HEK293T (cell line): ENCODE measurements at regions not wholly inside any gene's neighbourhood (a gene's known extent, or its start where the extent isn't known, plus 50 kb on each side); places are given as distances from the start of the nearest gene placed in this dataset.
"Not testable (repeated sequence)": the region's sequence is repeated elsewhere in the genome, so short reads cannot be mapped to it uniquely, and the experiment has no call there.

Source experiments
- CTCF ChIA-PET: fragments of 350-600 bp; formaldehyde crosslinking; extraction: SDS; loops from one replicate; lab custom pipeline; 2021; ENCODE audit warnings: antibody characterized with exemption, inconsistent platforms; lab: Yijun Ruan, JAX
- POLR2A ChIA-PET: fragments of 350-600 bp; formaldehyde crosslinking; extraction: SDS; loops from one replicate; lab custom pipeline; 2020; ENCODE audit warnings: antibody characterized with exemption, inconsistent platforms; lab: Yijun Ruan, JAX
- DNase-seq: peaks from one replicate; pipeline ENCODE4 v3.0.0; 2012; ENCODE audit warnings: mixed read lengths; ENCODE audit errors: extremely low spot score
- ARNT ChIP-seq: fragments of 450-650 bp; IDR thresholded peaks from 2 replicates; pipeline ENCODE4 v1.6.1; 2017; ENCODE audit warnings: mild to moderate bottlenecking
- BHLHE40 ChIP-seq: fragments of 450-650 bp; IDR thresholded peaks from 2 replicates; pipeline ENCODE4 v1.6.1; 2016; ENCODE audit warnings: mild to moderate bottlenecking, moderate library complexity, borderline replicate concordance
- CTBP1 ChIP-seq: fragments of 450-650 bp; IDR thresholded peaks from 2 replicates; pipeline ENCODE4 v1.6.1; 2016; ENCODE audit warnings: borderline replicate concordance
- ELF4 ChIP-seq: fragments of 450-650 bp; IDR thresholded peaks from 2 replicates; pipeline ENCODE4 v1.6.1; 2017; ENCODE audit warnings: antibody characterized with exemption
- FOXA1 ChIP-seq: fragments of 450-650 bp; IDR thresholded peaks from 2 replicates; pipeline ENCODE4 v1.6.1; 2016; ENCODE audit warnings: mild to moderate bottlenecking
- FOXK2 ChIP-seq: fragments of 450-650 bp; IDR thresholded peaks from 2 replicates; pipeline ENCODE4 v1.6.1; 2016; ENCODE audit warnings: mild to moderate bottlenecking
- FOXM1 ChIP-seq: fragments of 450-650 bp; IDR thresholded peaks from 2 replicates; pipeline ENCODE4 v1.6.1; 2017; ENCODE audit warnings: mild to moderate bottlenecking, borderline replicate concordance
- HDGF ChIP-seq: fragments of 450-650 bp; IDR thresholded peaks from 2 replicates; pipeline ENCODE4 v1.6.1; 2017; ENCODE audit warnings: antibody characterized with exemption, borderline replicate concordance
- L3MBTL2 ChIP-seq: fragments of 450-650 bp; conservative IDR thresholded peaks from 2 replicates; pipeline ENCODE4 v1.6.1; 2016; ENCODE audit warnings: mild to moderate bottlenecking
- LEF1 ChIP-seq: fragments of 450-650 bp; IDR thresholded peaks from 2 replicates; pipeline ENCODE4 v1.6.1; 2017; ENCODE audit warnings: mild to moderate bottlenecking, borderline replicate concordance
- NFRKB ChIP-seq: fragments of 450-650 bp; IDR thresholded peaks from 2 replicates; pipeline ENCODE4 v1.6.1; 2016; ENCODE audit warnings: mild to moderate bottlenecking, moderate library complexity
- PKNOX1 ChIP-seq: fragments of 450-650 bp; IDR thresholded peaks from 2 replicates; pipeline ENCODE4 v1.6.1; 2016
- SP1 ChIP-seq: fragments of 450-650 bp; IDR thresholded peaks from 2 replicates; pipeline ENCODE4 v1.6.1; 2017
- SUZ12 ChIP-seq: fragments of 450-650 bp; IDR thresholded peaks from 2 replicates; pipeline ENCODE4 v1.6.1; 2016; ENCODE audit warnings: mild to moderate bottlenecking
- TARDBP ChIP-seq: fragments of 450-650 bp; IDR thresholded peaks from 2 replicates; pipeline ENCODE4 v1.6.1; 2016
- ZNF384 ChIP-seq: fragments of 450-650 bp; IDR thresholded peaks from 2 replicates; pipeline ENCODE4 v1.6.1; 2016

- no peak for DNase-seq
Measured at GRCh38 chr13:33409673-33410510, 124.3 kb upstream of the STARD13 start.

GRCh38 chr13:33410619-33411018 is 125.1 kb upstream of the STARD13 start:
- ChIA-PET POLR2A (no interaction called here), CTCF (no interaction called here)
- DNase-seq = no peak
- TF ChIP-seq LEF1 (no peak), ZNF384 (no peak), ELF4 (no peak), FOXM1 (no peak), FOXK2 (no peak), SP1 (no peak), BHLHE40 (no peak), HDGF (no peak), PKNOX1 (no peak), SUZ12 (no peak), ARNT (no peak), CTBP1 (no peak), TARDBP (no peak), NFRKB (no peak), FOXA1 (no peak), L3MBTL2 (no peak)

More at GRCh38 chr13:33409673-33410510, 124.3 kb upstream of the STARD13 start:
- ChIA-PET CTCF (no interaction called here), POLR2A (no interaction called here)
- TF ChIP-seq FOXA1 = no peak
- TF ChIP-seq SUZ12 = no peak
- no peak for TF ChIP-seq LEF1
- no peak for TF ChIP-seq FOXK2
- TF ChIP-seq ELF4 = no peak
- TF ChIP-seq BHLHE40 = no peak
- no peak for TF ChIP-seq FOXM1
- no peak for TF ChIP-seq ARNT
- TF ChIP-seq HDGF = no peak
- no peak for TF ChIP-seq SP1
- TF ChIP-seq PKNOX1 = no peak
- no peak for TF ChIP-seq L3MBTL2
- TF ChIP-seq NFRKB = no peak
- TF ChIP-seq TARDBP = no peak
- TF ChIP-seq ZNF384 = no peak
- no peak for TF ChIP-seq CTBP1

GRCh38 chr13:33411312-33411711 is 125.8 kb upstream of the STARD13 start:
- TF ChIP-seq BHLHE40 (no peak), ZNF384 (no peak), ELF4 (no peak), SUZ12 (no peak), CTBP1 (no peak), FOXM1 (no peak), FOXK2 (no peak), HDGF (no peak), TARDBP (no peak), ARNT (no peak), L3MBTL2 (no peak), SP1 (no peak)
- DNase-seq = no peak
- POLR2A ChIA-PET = no interaction called here
- CTCF ChIA-PET = no interaction called here

- no peak for TF ChIP-seq L3MBTL2
- TF ChIP-seq ZNF384 = no peak
- TF ChIP-seq NFRKB = no peak
- TF ChIP-seq HDGF = no peak
- no peak for TF ChIP-seq LEF1
- no peak for TF ChIP-seq FOXA1
- TF ChIP-seq CTBP1 = no peak
- no peak for TF ChIP-seq SP1
- TF ChIP-seq ELF4 = no peak
- ChIA-PET CTCF (no interaction called here), POLR2A (interaction anchor here (0.6 kb wide), 1 partner anchor 22 kb away, joined by 3 read pairs; no protein-coding TSS in a partner anchor)
- no peak for DNase-seq
Measured at GRCh38 chr13:33415822-33416221, 130.3 kb upstream of the STARD13 start.

- CTCF ChIA-PET, DNase-seq: not testable (repeated sequence)
Measured at GRCh38 chr13:33418224-33418953, 132.8 kb upstream of the STARD13 start.

GRCh38 chr13:33420117-33420516 is 134.6 kb upstream of the STARD13 start:
- POLR2A ChIA-PET, DNase-seq, CTCF ChIA-PET: not testable (repeated sequence)

More at GRCh38 chr13:33418224-33418953, 132.8 kb upstream of the STARD13 start:
- POLR2A ChIA-PET = not testable (repeated sequence)

- no peak for DNase-seq
- TF ChIP-seq SUZ12 (no peak), L3MBTL2 (no peak), CTBP1 (no peak), FOXK2 (no peak), FOXM1 (no peak), FOXA1 (no peak), BHLHE40 (no peak), HDGF (no peak), LEF1 (no peak), PKNOX1 (no peak), ARNT (no peak), SP1 (no peak), NFRKB (no peak), TARDBP (no peak)
- CTCF ChIA-PET = no interaction called here
- POLR2A ChIA-PET = no interaction called here
Measured at GRCh38 chr13:33426131-33426530, 140.6 kb upstream of the STARD13 start.
